GM12872 (cell line): ENCODE measurements at regions not wholly inside any gene's neighbourhood (a gene's known extent, or its start where the extent isn't known, plus 50 kb on each side); places are given as distances from the start of the nearest gene placed in this dataset.

Experiments
- TF ChIP-seq, protein P1 (sequence below): IDR thresholded peaks from 3 replicates; pipeline ENCODE4 v1.5.1; 2011; ENCODE audit warnings: low read depth, mild to moderate bottlenecking, low read length, moderate library complexity; ENCODE audit not compliant: insufficient read depth

DNA sequence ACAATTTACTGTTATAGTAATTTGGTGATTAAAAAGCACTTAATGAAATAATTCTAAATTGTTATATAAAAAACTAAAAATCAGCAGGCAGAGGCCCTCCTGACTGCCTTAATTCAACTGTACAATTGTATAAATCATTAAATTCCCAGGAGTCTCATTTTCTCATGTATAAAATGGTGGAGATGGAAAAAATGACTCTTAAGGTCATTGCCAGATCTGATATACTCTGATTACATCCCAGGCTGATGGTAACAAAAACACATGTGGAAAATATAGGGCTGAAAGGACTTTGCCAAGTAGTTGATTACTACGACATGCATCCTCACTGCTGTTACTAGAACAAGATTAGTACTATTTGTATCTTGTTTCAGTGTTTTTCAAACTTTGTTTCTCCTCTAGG lies 1020.0 kb upstream of the SLC10A2 start:
- TF ChIP-seq, protein P1, sequence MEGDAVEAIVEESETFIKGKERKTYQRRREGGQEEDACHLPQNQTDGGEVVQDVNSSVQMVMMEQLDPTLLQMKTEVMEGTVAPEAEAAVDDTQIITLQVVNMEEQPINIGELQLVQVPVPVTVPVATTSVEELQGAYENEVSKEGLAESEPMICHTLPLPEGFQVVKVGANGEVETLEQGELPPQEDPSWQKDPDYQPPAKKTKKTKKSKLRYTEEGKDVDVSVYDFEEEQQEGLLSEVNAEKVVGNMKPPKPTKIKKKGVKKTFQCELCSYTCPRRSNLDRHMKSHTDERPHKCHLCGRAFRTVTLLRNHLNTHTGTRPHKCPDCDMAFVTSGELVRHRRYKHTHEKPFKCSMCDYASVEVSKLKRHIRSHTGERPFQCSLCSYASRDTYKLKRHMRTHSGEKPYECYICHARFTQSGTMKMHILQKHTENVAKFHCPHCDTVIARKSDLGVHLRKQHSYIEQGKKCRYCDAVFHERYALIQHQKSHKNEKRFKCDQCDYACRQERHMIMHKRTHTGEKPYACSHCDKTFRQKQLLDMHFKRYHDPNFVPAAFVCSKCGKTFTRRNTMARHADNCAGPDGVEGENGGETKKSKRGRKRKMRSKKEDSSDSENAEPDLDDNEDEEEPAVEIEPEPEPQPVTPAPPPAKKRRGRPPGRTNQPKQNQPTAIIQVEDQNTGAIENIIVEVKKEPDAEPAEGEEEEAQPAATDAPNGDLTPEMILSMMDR: no peak

DNA sequence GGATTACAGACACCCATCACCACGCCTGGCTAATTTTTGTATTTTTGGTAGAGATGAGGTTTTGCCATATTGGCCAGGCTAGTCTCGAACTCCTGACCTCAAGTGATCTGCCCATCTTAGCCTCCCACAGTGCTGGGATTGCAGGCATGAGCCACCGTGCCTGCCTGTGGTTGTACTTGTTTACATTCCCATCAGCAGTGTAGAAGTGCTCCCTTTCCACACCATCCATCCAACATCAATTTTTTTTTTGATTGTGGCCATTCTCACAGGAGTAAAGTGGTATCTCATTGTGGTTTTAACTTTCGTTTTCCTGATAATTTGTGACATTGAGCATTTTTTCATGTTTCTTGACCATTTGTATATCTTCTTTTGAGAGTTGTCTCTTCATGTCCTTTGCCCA lies 1019.4 kb upstream of the SLC10A2 start:
- TF ChIP-seq, protein P1: no peak

DNA sequence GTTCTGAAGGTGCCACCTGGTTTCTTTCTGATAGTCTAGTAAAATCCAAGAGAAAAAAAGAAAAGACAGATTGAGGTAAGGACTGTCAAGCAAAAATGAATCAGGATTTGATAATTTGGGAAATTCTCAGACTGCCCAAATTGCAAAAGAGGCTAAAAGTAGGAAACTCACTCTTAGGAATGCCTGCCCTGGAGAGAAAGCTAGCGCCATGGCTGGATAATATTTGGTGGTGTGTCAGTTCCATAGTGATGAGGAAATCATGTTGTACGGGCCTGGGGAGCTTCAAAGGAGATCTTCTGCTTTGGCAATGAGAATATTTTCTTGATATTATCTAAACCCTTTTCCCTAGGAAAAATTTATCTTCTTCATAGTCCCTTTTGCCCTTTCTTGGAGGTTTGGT lies 1008.1 kb upstream of the SLC10A2 start:
- TF ChIP-seq, protein P1: no peak

DNA sequence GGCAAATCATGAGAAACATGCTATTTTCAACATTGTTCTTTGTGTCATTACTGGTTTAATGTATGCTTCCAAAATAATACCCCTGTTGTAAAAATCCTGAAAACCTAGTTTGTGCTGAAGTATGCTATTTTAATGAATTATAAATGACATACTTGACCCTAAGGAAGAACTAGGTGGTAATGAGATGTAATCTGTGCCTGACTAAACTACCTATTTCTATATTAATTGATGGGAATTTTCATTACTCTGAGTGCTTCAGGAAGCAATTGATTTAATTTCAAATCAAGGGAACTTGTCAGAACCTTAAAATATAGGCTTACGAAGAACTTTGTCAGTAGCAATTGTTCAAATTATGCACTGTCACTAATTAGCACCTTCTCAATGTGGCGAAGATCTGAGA lies 1005.6 kb upstream of the SLC10A2 start:
- TF ChIP-seq, protein P1: no peak

DNA sequence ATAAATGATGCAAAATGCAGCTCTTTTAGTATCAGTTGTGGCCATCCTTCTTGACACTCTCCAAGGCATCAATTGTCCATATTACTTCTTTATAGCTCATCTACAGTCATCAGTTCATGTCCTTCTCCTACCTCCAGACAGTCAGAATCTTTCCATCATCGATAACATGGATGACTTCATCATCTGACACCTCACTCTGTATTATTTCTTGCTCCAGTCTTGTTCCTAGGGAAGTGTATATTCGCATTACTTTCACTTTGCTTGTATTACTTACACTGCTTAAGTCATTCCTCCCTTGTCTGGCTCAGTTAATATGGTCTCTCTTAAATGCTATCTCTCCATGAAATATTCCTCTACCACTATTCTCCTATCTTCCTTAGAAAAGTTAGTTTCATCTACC lies 999.1 kb upstream of the SLC10A2 start:
- TF ChIP-seq, protein P1: no peak

DNA sequence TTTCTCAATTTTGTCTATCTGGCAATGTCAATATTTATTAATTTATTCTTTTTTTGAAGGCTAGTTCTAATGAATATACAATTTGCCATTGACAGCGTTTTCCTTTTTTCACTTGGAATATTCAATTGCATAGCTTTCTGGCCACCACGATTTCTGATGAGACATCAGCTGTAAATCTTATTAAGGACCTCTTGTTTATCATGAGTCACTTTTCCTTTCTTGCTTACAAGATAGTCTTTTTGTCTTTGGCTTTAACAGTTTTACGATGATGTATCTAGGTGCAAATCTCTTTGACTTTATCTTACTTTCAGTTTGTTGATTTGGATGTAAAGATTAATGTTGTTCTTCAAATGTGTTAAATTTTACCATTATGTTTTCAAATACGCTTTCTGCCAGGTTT lies 991.6 kb upstream of the SLC10A2 start:
- TF ChIP-seq, protein P1: no peak

DNA sequence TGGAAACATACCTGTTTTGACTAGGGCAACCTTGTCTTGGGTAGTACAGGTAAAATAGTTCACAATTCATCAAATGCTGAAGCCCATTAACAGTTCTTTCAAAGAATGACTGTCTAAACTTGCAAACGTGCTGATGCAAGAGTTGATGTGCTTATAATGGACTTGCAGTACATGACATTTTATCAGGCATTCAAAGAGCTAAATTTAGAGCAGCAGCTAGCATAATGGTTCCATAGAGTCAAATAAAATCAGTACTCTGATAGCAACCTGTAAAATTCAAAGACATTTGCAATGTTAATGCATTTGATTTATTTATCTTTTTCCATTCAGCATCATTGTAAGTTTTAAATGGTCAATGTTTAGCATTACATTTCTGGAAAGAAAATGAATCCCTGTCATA lies 979.7 kb upstream of the SLC10A2 start:
- TF ChIP-seq, protein P1: no peak

DNA sequence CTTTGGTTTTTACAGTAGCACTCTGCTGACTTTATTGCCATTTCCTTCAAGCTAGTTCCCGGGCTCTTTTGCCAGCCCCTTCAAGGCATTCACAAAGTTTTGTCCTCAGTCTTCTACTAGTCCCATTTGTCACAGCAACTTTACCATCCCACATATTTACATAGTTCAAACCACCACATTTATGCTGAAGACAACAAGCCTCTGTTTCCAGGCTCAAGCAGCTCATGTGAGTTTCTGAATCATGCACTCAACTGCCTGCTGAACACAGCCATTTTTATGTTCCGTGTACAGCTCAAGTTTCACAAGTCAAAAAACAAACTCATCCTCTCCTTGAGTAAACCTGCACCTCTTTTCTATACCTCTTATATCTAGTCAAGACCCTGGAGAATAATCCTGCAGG lies 977.0 kb upstream of the SLC10A2 start:
- TF ChIP-seq, protein P1: no peak
